Tibial nerve (tissue), 3 donors: ENCODE measurements at regions not wholly inside any gene's neighbourhood (a gene's known extent, or its start where the extent isn't known, plus 50 kb on each side); places are given as distances from the start of the nearest gene placed in this dataset.

Experiments used
- CTCF ChIP-seq, 5 experiments: fragments of 200-600 bp in 3 of 5; fragments of 450-650 bp in 2 of 5; sonication (generic) in 3 of 5; IDR thresholded peaks; one replicate each; pipeline ENCODE4 v1.5.1; 2016 to 2019; ENCODE audit warnings: antibody characterized with exemption in 5 of 5, mild to moderate bottlenecking in 3 of 5, moderate library complexity in 2 of 5
- POLR2A ChIP-seq, 2 donors: fragments of 450-650 bp; IDR thresholded peaks; one replicate each; pipeline ENCODE4 v1.6.1; 2017; ENCODE audit warnings: antibody characterized with exemption in 2 of 2, mild to moderate bottlenecking in 2 of 2, moderate library complexity in 2 of 2

- TF ChIP-seq CTCF (IDR thresholded peaks at IDR 0.05) = no peak
- TF ChIP-seq POLR2A (IDR thresholded peaks at IDR 0.05) = no peak
Observed at GRCh38 chr17:77507111-77507885, 366.5 kb downstream of the SEC14L1 start.
